GM19240 (cell line): ENCODE measurements at regions not wholly inside any gene's neighbourhood (a gene's known extent, or its start where the extent isn't known, plus 50 kb on each side); places are given as distances from the start of the nearest gene placed in this dataset.

Experiments
- DNase-seq: peaks from one replicate; pipeline ENCODE4 v3.0.0; 2011; ENCODE audit warnings: low spot score; ENCODE audit not compliant: insufficient read length

- DNase-seq = no peak
These were observed 123.5 kb downstream of the MBD2 start for GRCh38 chr18:54100920-54101470.

GRCh38 chr18:54100466-54100865 is 124.0 kb downstream of the MBD2 start:
- no peak for DNase-seq

DNA sequence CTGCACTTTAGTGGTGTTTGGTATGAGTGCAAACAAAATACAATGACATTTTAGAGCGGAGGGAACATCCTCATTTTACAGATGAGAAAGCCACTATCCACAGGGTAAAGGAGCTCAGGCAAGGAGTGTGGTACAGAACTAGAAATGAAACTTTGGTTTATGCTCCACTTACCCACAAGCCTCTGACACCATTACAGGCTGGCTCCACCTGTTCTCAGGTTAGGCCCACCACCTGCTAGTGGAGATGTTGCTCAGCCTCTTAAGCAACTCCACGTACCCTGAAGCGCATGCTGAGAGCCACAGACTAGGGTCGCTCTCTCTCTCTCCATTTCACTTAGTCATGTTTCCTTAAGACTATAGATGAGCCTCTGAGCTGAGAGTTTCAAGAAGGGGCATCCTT is 130.0 kb downstream of the MBD2 start:
- DNase-seq = no peak

DNA sequence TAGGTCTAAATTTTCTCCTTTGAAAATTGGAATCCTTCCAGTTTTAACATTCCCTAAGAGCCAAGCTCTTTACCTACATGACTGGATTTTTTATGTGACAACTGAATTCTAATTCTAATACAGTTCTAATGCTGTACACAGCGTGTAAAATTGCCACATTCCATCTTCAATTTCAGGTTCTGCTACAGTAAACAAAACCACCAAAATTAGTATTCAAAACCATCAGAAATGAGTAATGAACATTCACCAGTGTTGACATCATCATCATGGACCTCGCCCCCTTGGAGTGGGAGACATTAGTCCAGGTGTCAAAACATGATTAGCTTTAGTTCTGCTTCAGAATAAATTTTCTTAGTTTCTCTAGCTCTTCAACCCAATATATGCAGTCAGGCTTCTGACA is 133.6 kb downstream of the MBD2 start:
- DNase-seq = no peak

DNA sequence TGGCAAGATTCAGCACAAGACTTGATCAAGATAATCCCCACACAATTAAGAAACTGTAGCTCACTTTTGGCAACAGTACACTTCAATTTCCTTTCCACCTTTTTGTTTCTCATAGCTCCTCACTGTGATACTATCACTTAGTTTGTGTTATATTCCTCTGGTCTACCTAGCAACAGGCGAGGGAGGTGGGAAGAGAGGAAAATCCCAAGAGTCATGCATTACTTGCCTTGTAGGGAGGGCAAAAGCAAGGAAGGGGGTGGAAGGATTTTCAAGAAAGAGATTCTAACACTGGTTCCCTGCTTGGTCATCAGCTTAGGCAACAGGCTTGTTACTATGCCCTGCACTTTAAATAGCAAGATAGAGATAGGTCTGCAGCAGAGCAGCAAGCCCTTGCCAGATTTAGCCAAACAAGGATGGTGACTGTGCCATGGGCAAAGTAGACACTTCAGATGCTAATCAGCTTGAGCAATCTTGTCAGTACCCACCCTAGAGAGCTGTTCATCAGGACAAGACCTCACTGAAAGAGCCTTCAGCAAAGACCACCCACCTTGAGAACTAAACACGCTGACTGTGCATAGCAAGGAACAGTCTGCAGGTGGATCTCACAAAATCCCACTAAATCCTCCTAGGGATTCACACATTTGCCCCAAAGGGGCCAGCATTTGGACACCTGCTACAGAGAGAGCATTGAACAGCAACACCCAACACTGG is 134.6 kb downstream of the MBD2 start:
- DNase-seq = no peak

DNA sequence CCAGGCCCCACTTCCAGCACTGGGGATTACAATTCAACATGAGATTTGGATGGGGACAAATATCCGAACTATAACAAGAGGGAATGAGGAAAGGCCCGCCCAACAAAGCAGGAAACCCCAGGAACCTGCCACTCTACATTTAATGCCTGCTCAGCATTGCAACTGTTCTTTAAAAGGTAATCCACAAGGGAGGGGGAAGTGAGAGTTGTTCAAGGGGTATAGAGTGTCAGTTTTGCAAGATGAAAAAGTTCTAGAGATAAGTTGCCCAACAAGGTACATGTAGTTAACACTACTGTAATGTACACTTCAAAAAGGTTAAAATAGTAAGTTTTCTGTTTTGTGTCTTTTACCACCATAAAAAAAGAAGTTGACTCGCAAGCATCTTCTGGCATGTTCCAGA is 137.6 kb downstream of the MBD2 start:
- DNase-seq = no peak

DNA sequence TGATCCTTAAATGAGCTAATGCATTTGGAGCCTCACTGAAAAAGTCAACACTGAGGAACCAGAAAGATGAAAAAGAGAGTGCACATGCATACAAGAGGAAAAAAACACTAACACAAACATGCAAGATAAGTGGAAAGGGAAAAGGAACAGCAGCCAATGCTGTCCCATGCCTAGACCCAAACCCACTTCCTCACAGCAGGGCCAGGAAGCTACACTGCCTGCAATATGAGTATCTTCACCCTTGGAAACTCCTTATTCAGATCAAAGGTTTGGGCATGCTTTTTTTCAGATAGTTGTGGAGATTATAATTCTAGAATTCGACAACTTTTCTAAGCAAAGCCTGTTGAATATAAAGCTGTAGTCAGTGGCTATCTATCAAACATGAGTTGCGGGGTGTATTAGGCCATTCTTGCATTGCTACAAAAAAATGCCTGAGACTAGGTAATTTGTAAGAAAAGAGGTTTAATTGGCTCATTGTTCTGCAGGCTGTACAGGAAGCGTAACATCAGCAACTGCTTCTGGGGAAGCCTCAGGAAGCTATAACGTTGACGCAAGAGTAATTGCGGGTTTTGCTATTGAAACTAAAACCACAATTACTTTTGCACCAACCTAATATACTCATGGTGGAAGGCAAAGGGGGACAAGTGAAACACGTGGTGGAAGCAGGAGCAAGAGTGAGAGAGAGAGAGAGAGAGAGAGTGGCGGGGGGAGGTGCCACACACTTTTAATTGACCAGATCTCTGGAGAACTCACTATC is 138.2 kb downstream of the MBD2 start:
- DNase-seq = no peak

GRCh38 chr18:54080858-54081257 is 143.6 kb downstream of the MBD2 start:
- no peak for DNase-seq

GRCh38 chr18:54076166-54076565 is 148.3 kb downstream of the MBD2 start:
- no peak for DNase-seq

DNA sequence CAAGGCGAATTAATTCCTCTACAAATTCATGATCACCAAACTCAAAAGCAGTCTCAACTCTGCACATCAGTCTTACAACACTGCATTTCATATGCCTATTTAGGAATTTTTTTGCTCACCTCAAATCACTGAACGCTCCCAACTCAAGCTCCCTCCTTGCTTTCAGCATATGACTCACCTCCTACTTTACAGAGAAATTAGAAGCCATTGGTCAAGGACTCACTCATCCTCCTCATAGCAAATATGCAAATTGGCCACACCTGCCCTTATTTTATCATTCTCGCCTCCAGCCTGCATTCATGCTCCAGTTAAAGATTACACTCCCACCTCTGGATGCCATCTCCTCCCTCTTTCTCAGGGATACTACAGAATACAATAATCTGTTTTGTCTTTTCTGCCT is 148.8 kb downstream of the MBD2 start:
- no peak for DNase-seq

DNA sequence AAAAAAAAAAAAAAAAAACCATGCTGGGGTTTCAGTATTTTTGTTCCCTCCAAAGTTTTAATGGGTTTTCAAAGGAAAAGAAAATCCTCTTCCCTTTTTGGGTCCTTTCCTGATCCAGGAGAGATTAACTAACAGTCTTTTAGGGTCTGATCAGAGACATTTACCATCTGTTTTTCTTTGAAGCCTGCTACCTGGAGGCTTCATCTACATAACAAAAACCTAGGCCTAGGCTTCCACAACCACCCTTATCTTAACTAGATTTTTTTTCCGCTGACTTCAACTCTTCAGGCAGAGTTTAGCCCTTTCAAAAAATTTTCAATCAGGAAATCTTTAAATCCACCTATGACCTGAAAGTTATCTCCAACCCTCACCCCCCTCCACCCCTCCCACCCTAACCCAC is 154.7 kb downstream of the MBD2 start:
- DNase-seq = no peak

- no peak for DNase-seq
These were observed 164.0 kb downstream of the MBD2 start for GRCh38 chr18:54060343-54061005.

- DNase-seq = no peak
These were observed 171.6 kb downstream of the MBD2 start for GRCh38 chr18:54052732-54053429.

GRCh38 chr18:54052259-54052658 is 172.2 kb downstream of the MBD2 start:
- no peak for DNase-seq

DNA sequence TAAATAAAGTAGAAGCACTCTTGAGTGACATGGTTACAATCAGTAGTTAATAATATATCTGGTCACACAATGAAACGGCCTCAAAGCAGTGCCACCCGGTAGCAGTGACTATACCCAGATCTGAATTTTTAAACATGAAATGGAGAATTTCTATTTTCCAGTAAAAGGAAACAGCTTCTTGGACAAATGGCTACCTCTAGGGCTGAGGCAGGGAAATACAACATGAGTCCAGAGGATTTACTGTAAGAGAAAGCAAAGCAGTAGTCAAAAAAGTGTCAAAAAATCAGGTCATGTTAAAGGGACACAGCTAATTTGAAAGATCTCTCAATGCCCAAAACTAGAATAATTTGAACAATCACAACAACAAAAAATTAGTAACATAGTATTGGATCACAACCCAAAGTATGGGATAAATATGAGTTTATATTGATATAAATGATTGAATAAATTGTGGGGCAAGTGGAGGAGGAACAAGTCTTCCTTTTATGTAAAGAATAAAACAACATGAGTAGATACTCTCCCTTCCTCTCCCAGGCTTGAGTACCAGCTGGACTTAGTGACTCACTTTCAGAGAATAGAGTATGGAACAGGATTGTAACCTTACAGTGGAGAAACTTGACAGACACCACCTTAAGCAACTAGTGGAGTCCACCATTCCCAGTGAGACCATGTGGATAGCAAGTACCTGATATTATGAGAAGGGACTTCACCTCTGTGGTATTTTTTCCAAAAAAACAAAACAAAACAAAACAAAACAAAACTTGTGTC is 180.8 kb downstream of the MBD2 start:
- no peak for DNase-seq

- no peak for DNase-seq
These were observed 188.5 kb downstream of the MBD2 start for GRCh38 chr18:54035927-54036326.

- DNase-seq = no peak
These were observed 191.4 kb downstream of the MBD2 start for GRCh38 chr18:54033052-54033451.

GRCh38 chr18:54032412-54032811 is 192.1 kb downstream of the MBD2 start:
- no peak for DNase-seq

- no peak for DNase-seq
These were observed 193.2 kb downstream of the MBD2 start for GRCh38 chr18:54031243-54031642.

- DNase-seq = no peak
These were observed 194.0 kb downstream of the MBD2 start for GRCh38 chr18:54030434-54030833.

DNA sequence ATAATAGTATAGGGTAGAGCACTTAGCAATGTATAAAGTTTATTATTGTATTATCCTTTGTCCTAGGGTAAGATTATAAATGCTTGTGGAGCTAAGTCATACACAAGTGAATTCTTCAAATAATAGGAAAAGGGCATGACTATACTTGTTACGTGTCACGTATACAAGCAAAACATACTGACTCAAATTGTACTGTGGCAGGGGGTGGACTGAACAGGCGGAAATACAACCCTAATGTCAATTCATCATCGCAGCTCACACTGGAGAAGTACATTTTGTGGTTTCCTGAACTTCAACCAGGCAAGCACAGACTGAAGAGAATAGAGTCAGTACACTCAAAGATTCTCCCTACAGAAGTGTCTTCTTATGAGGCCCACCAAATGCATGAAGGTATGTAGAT is 201.0 kb downstream of the MBD2 start:
- no peak for DNase-seq
